ENCODE measurements at regions not wholly inside any gene's neighbourhood (a gene's known extent, or its start where the extent isn't known, plus 50 kb on each side); places are given as distances from the start of the nearest gene placed in this dataset.

- no peak for DNase-seq (ENCODE audit: low read depth, low spot score)
- ATAC-seq = no peak
- Histone ChIP-seq H3K4me3 (no peak overlapping the region), H4K20me1 (ENCODE audit: control insufficient read depth, insufficient read depth) (no peaks in the 10 kb centered on the region), H3K4me1 (ENCODE audit: control insufficient read depth, insufficient read depth, low read length) (no peaks in the 10 kb centered on the region), H3K27me3 (replicated peaks in 1 of 2; ENCODE audit: control insufficient read depth in 2 of 2, insufficient read depth in 2 of 2, low read length in 1 of 2) (no peaks in the 10 kb centered on the region), H3K79me2 (ENCODE audit: control insufficient read depth, insufficient read depth, low read length) (no peaks in the 10 kb centered on the region), H2AFZ (ENCODE audit: control insufficient read depth, low read depth, low read length) (no peak overlapping the region), H3K9ac (ENCODE audit: control insufficient read depth, insufficient read depth, low read length) (no peak overlapping the region), H3K27ac (ENCODE audit: control insufficient read depth, insufficient read depth) (no peak overlapping the region), H3K4me2 (ENCODE audit: control insufficient read depth, insufficient read depth) (no peak overlapping the region), H3K36me3 (ENCODE audit: control insufficient read depth in 2 of 2, insufficient read depth in 2 of 2, low read length in 1 of 2) (no peaks in the 10 kb centered on the region), H3K9me3 (replicated peaks; ENCODE audit: control insufficient read depth, insufficient read depth, low read length) (no peaks in the 10 kb centered on the region)
- intact Hi-C loops (cut with micrococcal nuclease; ENCODE audit: unreplicated experiment) = no loop called here
- no peak for FAIRE-seq
- WGBS (ENCODE audit: insufficient coverage, insufficient replicate concordance, low lambda C conversion rate, missing lambda C conversion rate) = 57% methylated on average over 1 of the region's 1 CpG
- SMC1A ChIA-PET (ENCODE audit: uncharacterized antibody, unreplicated experiment) = no interaction called here
- TF ChIP-seq LARP7 (IDR thresholded peaks at IDR 0.05) (no peak), ZNF622 (IDR thresholded peaks at IDR 0.05) (no peak), ZNF207 (IDR thresholded peaks at IDR 0.05; ENCODE audit: borderline replicate concordance) (no peak), JUNB (IDR thresholded peaks at IDR 0.05) (no peak), CEBPZ (IDR thresholded peaks at IDR 0.05; ENCODE audit: low read depth, low read length) (no peak), HSF1 (IDR thresholded peaks at IDR 0.05; ENCODE audit: low read depth, low read length) (no peak), BRCA1 (IDR thresholded peaks at IDR 0.05; ENCODE audit: low read depth, low read length) (no peak), ZNF217 (IDR thresholded peaks at IDR 0.05) (no peak), MEF2B (IDR thresholded peaks at IDR 0.05; ENCODE audit: partially characterized antibody, poor library complexity, severe bottlenecking) (no peak), ZNF592 (IDR thresholded peaks at IDR 0.05) (no peak), MYB (IDR thresholded peaks at IDR 0.05; ENCODE audit: borderline replicate concordance, low read depth, low read length) (no peak), SRF (IDR thresholded peaks at IDR 0.05; ENCODE audit: low read depth in 2 of 2, low read length in 2 of 2) (no peak), STAT1 (conservative IDR thresholded peaks at IDR 0.05) (no peak)
- BruUV-seq (replicated peaks) = no TSS peak
- in situ Hi-C loops (cut with MboI) = no loop called here
- CTCF ChIA-PET = no interaction called here
- RAD21 ChIA-PET (ENCODE audit: unreplicated experiment) = no interaction called here
- POLR2A ChIA-PET = no interaction called here
Observed at GRCh38 chr7:119826547-119826946, 446.4 kb upstream of the KCND2 start.
